HG03442 (cell line): ENCODE measurements at regions not wholly inside any gene's neighbourhood (a gene's known extent, or its start where the extent isn't known, plus 50 kb on each side); places are given as distances from the start of the nearest gene placed in this dataset.

Source experiments
- ATAC-seq: cut with Tn5 transposase; IDR thresholded peaks from one replicate; pipeline ENCODE4 v1.9.1; 2021; ENCODE audit warnings: mild to moderate bottlenecking, moderate library complexity; ENCODE audit not compliant: unreplicated experiment

DNA sequence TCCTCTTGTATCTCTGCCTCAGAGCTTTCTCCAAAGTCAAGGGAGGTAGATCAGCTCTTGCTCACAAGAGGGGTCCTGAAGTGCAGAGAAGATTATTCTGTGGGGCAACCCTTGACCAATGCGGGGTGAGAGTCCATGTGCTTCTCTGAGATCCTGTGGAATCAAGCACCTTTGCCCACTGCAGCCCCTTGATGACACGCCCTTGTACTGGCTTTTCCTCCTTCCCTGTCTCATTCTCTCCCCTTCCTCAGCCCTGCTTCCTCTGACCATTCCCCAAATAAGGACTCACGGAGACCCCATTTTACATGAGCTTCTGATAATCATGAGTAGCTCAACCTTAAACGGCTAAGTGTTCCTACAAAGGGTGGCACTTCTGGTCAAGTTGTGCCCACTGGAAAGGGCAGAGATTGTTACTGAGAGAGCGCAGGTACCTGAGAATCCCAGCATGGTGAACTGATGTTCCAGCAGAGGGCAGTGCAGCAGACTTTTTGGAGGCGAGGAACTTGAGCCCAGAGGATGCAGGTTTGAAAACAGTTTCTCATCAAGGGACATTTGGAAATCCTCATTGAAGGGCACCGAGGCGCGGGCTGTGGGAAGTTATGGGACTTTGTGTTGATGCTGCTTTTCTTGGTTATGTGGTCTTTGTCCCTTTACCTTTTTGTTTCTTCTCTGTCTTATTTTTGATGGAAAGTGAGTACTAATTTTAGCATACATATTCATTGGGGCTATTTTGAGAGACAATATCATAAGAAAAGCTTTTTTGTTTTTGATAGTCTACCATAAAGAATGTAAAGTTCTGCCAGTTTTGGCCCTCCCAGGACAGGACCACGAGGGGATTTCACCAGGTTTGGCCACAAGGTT is 201.3 kb downstream of the RBM46 start:
- peak; percentile 56 for ATAC-seq

DNA sequence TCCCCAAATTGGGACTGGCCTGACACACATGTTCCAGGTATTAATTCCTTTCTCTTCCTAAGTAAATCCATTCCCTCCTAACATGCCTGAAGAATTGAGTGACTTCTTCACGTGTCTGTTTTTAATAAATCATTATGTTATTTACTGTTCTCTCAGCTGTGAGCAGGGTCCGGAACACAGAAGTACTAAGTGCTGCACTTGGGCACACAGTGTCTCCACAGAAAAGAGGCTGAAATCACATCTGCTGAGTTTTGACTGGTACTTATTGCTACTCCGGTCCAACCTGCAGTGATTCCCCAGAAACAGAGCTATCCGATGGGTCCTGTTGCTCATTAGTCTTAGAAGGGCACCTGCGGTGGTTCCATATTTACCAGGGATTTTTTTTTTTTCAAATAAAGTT is 202.6 kb downstream of the RBM46 start:
- ATAC-seq: no peak

- ATAC-seq: peak; percentile 100
These were observed 203.1 kb downstream of the RBM46 start for GRCh38 chr4:154984148-154984547.

DNA sequence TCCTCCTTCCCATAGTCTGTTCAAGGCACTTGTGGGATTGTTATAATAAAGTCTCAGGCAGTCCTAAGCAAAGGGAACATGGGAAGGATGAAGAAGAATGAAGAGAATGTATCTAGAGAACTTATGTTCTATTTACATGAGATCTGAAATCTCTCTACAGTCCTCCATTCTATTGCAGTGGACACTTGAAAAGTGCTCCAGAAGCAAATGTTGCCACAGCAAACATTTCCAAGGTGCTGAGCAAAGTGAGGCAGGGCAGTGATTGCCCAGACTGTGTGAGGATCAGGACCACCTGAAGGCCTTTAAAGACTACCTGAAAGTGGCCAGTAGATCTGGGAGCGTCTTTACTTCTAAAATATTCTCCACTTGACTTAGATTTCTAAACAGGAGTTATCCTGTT is 203.5 kb downstream of the RBM46 start:
- no peak for ATAC-seq

GRCh38 chr4:154985673-154986072 is 204.6 kb downstream of the RBM46 start:
- ATAC-seq: no peak

GRCh38 chr4:154988511-154988910 is 207.4 kb downstream of the RBM46 start:
- no peak for ATAC-seq

DNA sequence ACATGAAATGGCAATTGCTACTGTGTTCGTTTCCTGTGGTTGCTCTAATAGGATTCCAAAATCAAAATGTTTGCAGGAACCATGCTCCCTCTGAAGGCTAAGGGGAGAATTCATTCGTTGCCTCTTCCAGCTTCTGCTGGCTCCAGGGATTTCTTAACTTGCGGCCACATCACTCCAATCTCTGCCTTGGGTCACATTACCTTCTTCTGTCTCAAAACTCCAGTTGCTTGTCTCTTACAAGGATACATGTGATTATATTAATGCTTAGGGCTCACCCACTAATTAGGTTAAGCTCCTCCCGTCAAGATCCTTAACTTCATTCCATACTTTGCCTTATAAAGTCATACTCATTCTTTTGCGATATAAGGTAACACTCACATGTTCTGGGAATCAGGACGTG is 208.4 kb downstream of the RBM46 start:
- no peak for ATAC-seq

- ATAC-seq: peak; percentile 34
These were observed 210.6 kb upstream of the NPY2R start for GRCh38 chr4:154997866-154998265.

DNA sequence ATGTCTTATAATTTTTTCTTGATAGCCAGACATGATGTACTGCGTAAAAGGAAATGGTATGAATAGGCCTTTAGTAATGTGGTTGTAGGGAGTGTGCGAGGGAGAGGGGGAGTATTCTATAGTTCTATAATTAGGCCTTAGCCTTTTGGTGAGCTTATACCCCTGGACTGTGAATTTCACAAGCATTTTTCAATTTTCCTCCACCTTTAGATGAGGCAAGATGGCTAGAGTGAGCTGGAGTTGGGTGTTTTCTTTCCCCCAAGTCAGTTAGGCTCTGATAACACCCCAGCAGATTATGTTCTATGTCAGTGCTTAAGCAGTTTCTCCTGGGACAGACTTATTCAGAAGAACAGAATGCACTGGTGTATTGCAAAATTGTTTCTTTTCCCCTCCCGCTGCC is 210.2 kb upstream of the NPY2R start:
- peak; percentile 28 for ATAC-seq

- ATAC-seq: no peak
These were observed 209.7 kb upstream of the NPY2R start for GRCh38 chr4:154998773-154999172.

GRCh38 chr4:154999950-155000578 is 208.4 kb upstream of the NPY2R start:
- no peak for ATAC-seq

DNA sequence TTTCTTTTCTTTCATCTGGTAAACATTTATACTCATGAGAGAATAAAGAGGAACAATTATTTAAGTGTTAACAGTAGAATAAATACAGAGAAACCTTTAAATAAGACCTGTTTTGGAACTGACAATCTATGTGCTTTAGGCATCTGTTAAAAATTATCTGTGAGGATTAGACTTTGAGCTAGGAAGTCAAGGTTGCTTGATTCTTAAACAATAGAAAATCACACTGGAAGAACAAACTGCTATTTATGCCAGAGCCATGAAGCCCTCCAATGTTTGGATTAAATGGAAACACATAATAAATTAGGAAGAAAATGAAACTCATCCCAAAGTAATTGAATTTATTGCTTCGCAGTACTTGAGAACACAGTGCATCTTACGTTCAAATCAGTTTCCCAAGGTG is 207.2 kb upstream of the NPY2R start:
- no peak for ATAC-seq

GRCh38 chr4:155005395-155006090 is 202.9 kb upstream of the NPY2R start:
- no peak for ATAC-seq

DNA sequence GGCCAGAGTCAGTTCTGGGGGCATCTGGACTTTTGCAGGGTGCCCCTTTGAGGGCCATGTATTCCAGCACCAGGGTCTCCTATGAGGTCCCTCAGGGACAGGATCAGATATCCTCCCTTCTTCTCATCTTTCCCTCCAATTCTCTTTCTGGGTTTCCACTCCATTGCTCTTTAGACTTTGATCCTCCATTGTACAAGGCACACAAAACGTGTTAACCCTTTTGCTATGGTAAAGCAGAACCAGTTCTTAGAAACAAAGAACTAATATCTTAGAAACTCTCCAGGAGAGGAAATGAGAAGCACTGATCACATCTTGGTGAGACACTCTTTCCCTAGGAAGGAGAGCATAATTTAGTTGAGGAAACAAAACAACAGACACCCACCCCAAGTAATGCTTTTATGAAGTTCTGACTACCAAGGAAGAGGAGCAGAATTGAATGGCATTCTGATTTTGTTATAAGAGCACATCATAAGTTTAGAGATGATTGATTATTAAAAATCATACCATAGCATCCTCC is 200.7 kb upstream of the NPY2R start:
- no peak for ATAC-seq

GRCh38 chr4:155008389-155008788 is 200.0 kb upstream of the NPY2R start:
- no peak for ATAC-seq

- ATAC-seq: no peak
These were observed 199.1 kb upstream of the NPY2R start for GRCh38 chr4:155009288-155009687.

- no peak for ATAC-seq
These were observed 198.1 kb upstream of the NPY2R start for GRCh38 chr4:155010376-155010775.

- no peak for ATAC-seq
These were observed 197.2 kb upstream of the NPY2R start for GRCh38 chr4:155011163-155011780.

- ATAC-seq: no peak
These were observed 196.0 kb upstream of the NPY2R start for GRCh38 chr4:155012469-155012868.

DNA sequence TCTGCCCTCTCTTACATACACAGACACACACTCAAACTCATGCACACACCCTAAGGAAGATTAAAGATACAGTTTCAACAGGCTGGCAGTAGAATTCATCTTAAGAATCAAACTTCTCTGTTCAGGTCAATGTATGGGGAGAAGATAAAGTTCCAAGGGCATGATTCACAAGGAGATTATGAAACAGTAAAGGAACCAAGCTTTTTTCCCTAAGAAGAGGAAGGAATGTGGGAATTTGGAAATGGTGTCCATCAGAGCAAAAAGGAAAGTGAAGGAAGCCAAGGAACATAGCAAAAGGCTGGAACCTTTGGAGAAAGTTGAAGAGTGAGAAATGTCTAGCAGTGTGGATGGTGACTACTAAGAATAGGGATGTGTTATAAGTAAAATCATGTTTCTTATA is 191.0 kb upstream of the NPY2R start:
- ATAC-seq: no peak

- ATAC-seq: peak; percentile 82
These were observed 182.5 kb upstream of the NPY2R start for GRCh38 chr4:155025762-155026457.
